GM23338 (cell line): ENCODE measurements at regions not wholly inside any gene's neighbourhood (a gene's known extent, or its start where the extent isn't known, plus 50 kb on each side); places are given as distances from the start of the nearest gene placed in this dataset.

Source experiments
- EZH2phosphoT487 ChIP-seq: fragments of 200-600 bp; sonication (generic); IDR thresholded peaks from one replicate; pipeline ENCODE4 v1.8.1; 2018; ENCODE audit warnings: antibody characterized with exemption; ENCODE audit not compliant: unreplicated experiment
- POLR2AphosphoS5 ChIP-seq: IDR thresholded peaks from 2 replicates; pipeline ENCODE4 v1.6.1; 2016; ENCODE audit warnings: antibody characterized with exemption, low read depth
- STAT1 ChIP-seq: IDR thresholded peaks from one replicate; pipeline ENCODE4 v1.6.1; 2016; ENCODE audit warnings: antibody characterized with exemption; ENCODE audit not compliant: unreplicated experiment
- TF ChIP-seq, protein P1 (sequence below), 2 experiments: fragments of 200-600 bp in 1 of 2; sonication (generic) in 1 of 2; conservative IDR thresholded peaks; 2 replicates each; pipeline versions ENCODE4 v1.5.1 to v1.6.1; 2016 to 2017; ENCODE audit warnings: antibody characterized with exemption in 2 of 2, low read depth in 2 of 2, mild to moderate bottlenecking in 2 of 2, moderate library complexity in 1 of 2

DNA sequence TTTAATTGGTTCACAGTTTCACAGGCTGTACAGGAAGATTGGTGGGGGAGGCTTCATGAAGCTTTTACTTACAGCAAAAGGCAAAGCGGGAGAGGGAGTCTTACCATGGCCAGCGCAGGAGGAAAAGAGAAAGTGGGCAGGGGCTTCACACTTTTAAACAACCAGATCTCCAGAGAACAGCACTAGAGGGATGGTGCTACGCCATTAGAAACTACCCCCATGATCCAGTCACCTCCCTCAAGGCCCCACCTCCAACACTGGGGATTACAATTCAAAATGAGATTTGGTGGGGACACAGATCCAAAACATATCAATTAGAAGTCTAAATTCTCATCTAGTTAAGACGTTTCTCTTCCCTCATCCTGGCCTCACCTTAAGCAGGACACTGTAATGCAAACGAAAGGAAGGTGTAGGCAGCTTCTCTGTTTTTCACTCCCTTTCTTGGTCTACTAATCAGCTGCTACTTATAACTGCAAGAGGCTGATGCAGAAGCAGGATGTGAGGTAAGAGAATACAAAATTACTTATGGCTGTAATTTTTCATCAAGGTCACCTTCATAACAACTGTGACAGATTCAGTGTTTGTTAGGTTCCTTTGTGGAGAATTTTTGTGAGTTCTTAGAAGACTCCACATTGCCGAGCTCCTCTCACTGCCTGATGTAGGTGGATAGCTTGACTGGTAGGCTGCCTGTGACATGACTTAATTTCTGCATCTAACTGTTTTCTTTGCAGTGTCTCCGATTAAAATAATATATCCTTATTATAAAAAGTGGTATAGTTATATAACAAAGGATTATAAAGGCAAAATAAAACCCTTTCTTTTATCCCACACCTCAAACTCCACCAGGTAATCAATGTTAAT is 255.1 kb downstream of the IL15 start:
- TF ChIP-seq, protein P1, sequence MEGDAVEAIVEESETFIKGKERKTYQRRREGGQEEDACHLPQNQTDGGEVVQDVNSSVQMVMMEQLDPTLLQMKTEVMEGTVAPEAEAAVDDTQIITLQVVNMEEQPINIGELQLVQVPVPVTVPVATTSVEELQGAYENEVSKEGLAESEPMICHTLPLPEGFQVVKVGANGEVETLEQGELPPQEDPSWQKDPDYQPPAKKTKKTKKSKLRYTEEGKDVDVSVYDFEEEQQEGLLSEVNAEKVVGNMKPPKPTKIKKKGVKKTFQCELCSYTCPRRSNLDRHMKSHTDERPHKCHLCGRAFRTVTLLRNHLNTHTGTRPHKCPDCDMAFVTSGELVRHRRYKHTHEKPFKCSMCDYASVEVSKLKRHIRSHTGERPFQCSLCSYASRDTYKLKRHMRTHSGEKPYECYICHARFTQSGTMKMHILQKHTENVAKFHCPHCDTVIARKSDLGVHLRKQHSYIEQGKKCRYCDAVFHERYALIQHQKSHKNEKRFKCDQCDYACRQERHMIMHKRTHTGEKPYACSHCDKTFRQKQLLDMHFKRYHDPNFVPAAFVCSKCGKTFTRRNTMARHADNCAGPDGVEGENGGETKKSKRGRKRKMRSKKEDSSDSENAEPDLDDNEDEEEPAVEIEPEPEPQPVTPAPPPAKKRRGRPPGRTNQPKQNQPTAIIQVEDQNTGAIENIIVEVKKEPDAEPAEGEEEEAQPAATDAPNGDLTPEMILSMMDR (conservative IDR thresholded peaks at IDR 0.05; ENCODE audit: low read depth in 2 of 2): no peak
- TF ChIP-seq POLR2AphosphoS5 (no peak), EZH2phosphoT487 (no peak), STAT1 (no peak)
